PC-9 (cell line): ENCODE measurements at regions not wholly inside any gene's neighbourhood (a gene's known extent, or its start where the extent isn't known, plus 50 kb on each side); places are given as distances from the start of the nearest gene placed in this dataset.

Experiments used
- BruUV-seq: library from RNA; stranded (reverse); fragments of 400-500 nt; replicated peaks from 2 replicates; lab custom pipeline; 2021; lab: Mats Ljungman, UMichigan
- CTCF ChIA-PET: fragments of 300-600 bp; sonication (Branson Sonifier 250); formaldehyde crosslinking; loops from one replicate; lab custom pipeline; 2022; ENCODE audit warnings: antibody characterized with exemption; lab: Charles Lee
- POLR2A ChIA-PET: fragments of 300-600 bp; sonication (Branson Sonifier 250); formaldehyde crosslinking; loops from one replicate; lab custom pipeline; 2022; ENCODE audit warnings: antibody characterized with exemption; ENCODE audit not compliant: unreplicated experiment; lab: Charles Lee
- DNase-seq, 2 experiments: peaks; one replicate each; pipeline versions ENCODE4 v3.0.0 to v3.0.0-alpha.2; 2015 to 2022; ENCODE audit warnings: mixed read lengths in 1 of 2
- H2AFZ ChIP-seq: fragments of 200-600 bp; sonication (generic); 2 replicates; pipeline ENCODE4 v1.8.1; 2017; ENCODE audit warnings: antibody characterized with exemption
- H3F3A ChIP-seq: fragments of 200-600 bp; sonication (generic); 2 replicates; pipeline ENCODE4 v1.8.1; 2017; ENCODE audit warnings: antibody characterized with exemption, mild to moderate bottlenecking, low read depth; ENCODE audit not compliant: insufficient read depth
- H3K27ac ChIP-seq: fragments of 200-600 bp; sonication (generic); 2 replicates; pipeline ENCODE4 v1.6.1; 2016; ENCODE audit warnings: mixed run types
- H3K27me3 ChIP-seq: fragments of 200-600 bp; sonication (generic); 2 replicates; pipeline ENCODE4 v1.6.1; 2016; ENCODE audit warnings: low read depth, mixed run types; ENCODE audit not compliant: insufficient read depth
- H3K36me3 ChIP-seq: fragments of 200-600 bp; sonication (generic); 2 replicates; pipeline ENCODE4 v1.6.1; 2016; ENCODE audit warnings: low read depth, mixed run types
- H3K4me1 ChIP-seq: fragments of 200-600 bp; sonication (generic); replicated peaks from 2 replicates; pipeline ENCODE4 v1.6.1; 2016; ENCODE audit warnings: mixed run types; ENCODE audit not compliant: insufficient read depth
- H3K4me2 ChIP-seq: fragments of 200-600 bp; sonication (generic); 2 replicates; pipeline ENCODE4 v1.6.1; 2017; ENCODE audit warnings: mixed run types
- H3K4me3 ChIP-seq: fragments of 200-600 bp; sonication (generic); 2 replicates; pipeline ENCODE4 v1.6.1; 2016; ENCODE audit warnings: mixed run types
- H3K79me2 ChIP-seq: fragments of 200-600 bp; sonication (generic); 2 replicates; pipeline ENCODE4 v1.6.1; 2017; ENCODE audit warnings: low read depth, mixed run types
- H3K9me2 ChIP-seq: fragments of 200-600 bp; sonication (generic); 2 replicates; pipeline ENCODE4 v1.8.1; 2017; ENCODE audit warnings: mild to moderate bottlenecking; ENCODE audit not compliant: insufficient read depth
- H3K9me3 ChIP-seq: fragments of 200-600 bp; sonication (generic); 2 replicates; pipeline ENCODE4 v1.8.1; 2016; ENCODE audit warnings: low read depth; ENCODE audit not compliant: insufficient read depth
- H4K20me1 ChIP-seq: fragments of 200-600 bp; sonication (generic); 2 replicates; pipeline ENCODE4 v1.8.1; 2017; ENCODE audit not compliant: insufficient read depth
- EZH2 ChIP-seq: fragments of 200-600 bp; sonication (generic); IDR thresholded peaks from 2 replicates; pipeline ENCODE4 v1.8.0; 2017; ENCODE audit warnings: antibody characterized with exemption, low read depth
- intact Hi-C: fragments of 100-400 bp; cut with micrococcal nuclease; formaldehyde crosslinking; loops from one replicate; pipeline ENCODE4 v1.10.0; 2022; ENCODE audit not compliant: unreplicated experiment
- TF ChIP-seq, protein P1 (sequence below): fragments of 200-600 bp; sonication (generic); conservative IDR thresholded peaks from 2 replicates; pipeline ENCODE4 v1.6.1; 2017; ENCODE audit warnings: mixed run types, antibody characterized with exemption, mild to moderate bottlenecking, moderate library complexity

- no TSS peak for BruUV-seq
- Histone ChIP-seq H3K4me2 (no peak overlapping the region), H3K4me1 (peaks cover 9% of the 10 kb centered on the region), H3K27ac (no peak overlapping the region), H4K20me1 (no peaks in the 10 kb centered on the region), H3K27me3 (no peaks in the 10 kb centered on the region), H3K9me2 (no peaks in the 10 kb centered on the region), H3K79me2 (no peaks in the 10 kb centered on the region), H3K4me3 (no peak overlapping the region), H2AFZ (no peak overlapping the region), H3K9me3 (no peaks in the 10 kb centered on the region), H3K36me3 (no peaks in the 10 kb centered on the region), H3F3A (no peaks in the 10 kb centered on the region)
- POLR2A ChIA-PET = no interaction called here
- TF ChIP-seq EZH2 = no peak
- TF ChIP-seq, protein P1, sequence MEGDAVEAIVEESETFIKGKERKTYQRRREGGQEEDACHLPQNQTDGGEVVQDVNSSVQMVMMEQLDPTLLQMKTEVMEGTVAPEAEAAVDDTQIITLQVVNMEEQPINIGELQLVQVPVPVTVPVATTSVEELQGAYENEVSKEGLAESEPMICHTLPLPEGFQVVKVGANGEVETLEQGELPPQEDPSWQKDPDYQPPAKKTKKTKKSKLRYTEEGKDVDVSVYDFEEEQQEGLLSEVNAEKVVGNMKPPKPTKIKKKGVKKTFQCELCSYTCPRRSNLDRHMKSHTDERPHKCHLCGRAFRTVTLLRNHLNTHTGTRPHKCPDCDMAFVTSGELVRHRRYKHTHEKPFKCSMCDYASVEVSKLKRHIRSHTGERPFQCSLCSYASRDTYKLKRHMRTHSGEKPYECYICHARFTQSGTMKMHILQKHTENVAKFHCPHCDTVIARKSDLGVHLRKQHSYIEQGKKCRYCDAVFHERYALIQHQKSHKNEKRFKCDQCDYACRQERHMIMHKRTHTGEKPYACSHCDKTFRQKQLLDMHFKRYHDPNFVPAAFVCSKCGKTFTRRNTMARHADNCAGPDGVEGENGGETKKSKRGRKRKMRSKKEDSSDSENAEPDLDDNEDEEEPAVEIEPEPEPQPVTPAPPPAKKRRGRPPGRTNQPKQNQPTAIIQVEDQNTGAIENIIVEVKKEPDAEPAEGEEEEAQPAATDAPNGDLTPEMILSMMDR = no peak
- no peak for DNase-seq
- intact Hi-C loops = no loop called here
- CTCF ChIA-PET = no interaction called here
Measured at GRCh38 chr4:146032234-146032860, 93.7 kb upstream of the ZNF827 start.

GRCh38 chr4:146029939-146030710 is 91.5 kb upstream of the ZNF827 start:
- H3K79me2 ChIP-seq = no peaks in the 10 kb centered on the region
- BruUV-seq = no TSS peak
- H3K36me3 ChIP-seq = no peaks in the 10 kb centered on the region
- no peak overlapping the region for H3K27ac ChIP-seq
- CTCF ChIA-PET = no interaction called here
- H3F3A ChIP-seq = no peaks in the 10 kb centered on the region
- no peaks in the 10 kb centered on the region for H3K9me3 ChIP-seq
- intact Hi-C loops = no loop called here
- no peak overlapping the region for H2AFZ ChIP-seq
- POLR2A ChIA-PET = no interaction called here
- H3K9me2 ChIP-seq = no peaks in the 10 kb centered on the region
- peaks cover 9% of the 10 kb centered on the region for H3K4me1 ChIP-seq
- peak overlapping the region; percentile 31 for H3K4me2 ChIP-seq
- no peaks in the 10 kb centered on the region for H3K27me3 ChIP-seq
- no peak overlapping the region for H3K4me3 ChIP-seq
- DNase-seq = peak in 1 of 2 experiments; percentile 8
- TF ChIP-seq EZH2 = no peak
- TF ChIP-seq, protein P1 = no peak
- H4K20me1 ChIP-seq = no peaks in the 10 kb centered on the region

DNA sequence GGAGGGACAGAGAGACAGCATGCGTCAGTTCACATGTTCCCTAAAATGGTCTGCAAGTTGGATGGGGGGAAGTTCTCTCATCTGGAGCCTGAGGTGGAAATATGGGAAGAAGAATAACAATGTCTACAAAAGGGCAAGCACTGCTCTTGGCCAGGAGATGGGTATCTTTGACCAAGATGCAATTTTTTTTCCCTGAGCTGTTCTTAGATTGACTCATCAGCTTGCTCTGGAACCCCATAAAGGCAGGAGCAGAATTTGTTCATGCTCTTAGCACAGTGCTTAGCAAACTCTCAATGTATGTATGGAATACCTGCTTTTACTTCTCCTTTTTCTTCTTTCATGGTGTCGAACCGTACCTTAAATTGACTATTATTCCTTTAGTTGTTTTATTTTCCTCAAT is 90.5 kb upstream of the ZNF827 start:
- intact Hi-C loops = no loop called here
- DNase-seq = no peak
- no peak overlapping the region for H3K27ac ChIP-seq
- H3K4me2 ChIP-seq = no peak overlapping the region
- CTCF ChIA-PET = no interaction called here
- H3K4me3 ChIP-seq = no peak overlapping the region
- no peaks in the 10 kb centered on the region for H3K9me2 ChIP-seq
- H2AFZ ChIP-seq = no peak overlapping the region
- no peaks in the 10 kb centered on the region for H3K27me3 ChIP-seq
- no peaks in the 10 kb centered on the region for H3K9me3 ChIP-seq
- no TSS peak for BruUV-seq
- no peak for TF ChIP-seq EZH2
- peaks cover 9% of the 10 kb centered on the region for H3K4me1 ChIP-seq
- no peaks in the 10 kb centered on the region for H3K36me3 ChIP-seq
- H3K79me2 ChIP-seq = no peaks in the 10 kb centered on the region
- no peaks in the 10 kb centered on the region for H3F3A ChIP-seq
- POLR2A ChIA-PET = no interaction called here
- H4K20me1 ChIP-seq = no peaks in the 10 kb centered on the region
